GM12873 (cell line): ENCODE measurements at regions not wholly inside any gene's neighbourhood (a gene's known extent, or its start where the extent isn't known, plus 50 kb on each side); places are given as distances from the start of the nearest gene placed in this dataset.

ENCODE experiments used
- CTCF ChIP-seq: IDR thresholded peaks from 2 replicates; pipeline ENCODE4 v1.5.1; 2012; ENCODE audit warnings: low read depth, mild to moderate bottlenecking, moderate library complexity, low read length, control low read depth; ENCODE audit not compliant: insufficient read depth; ENCODE audit errors: missing control alignments

DNA sequence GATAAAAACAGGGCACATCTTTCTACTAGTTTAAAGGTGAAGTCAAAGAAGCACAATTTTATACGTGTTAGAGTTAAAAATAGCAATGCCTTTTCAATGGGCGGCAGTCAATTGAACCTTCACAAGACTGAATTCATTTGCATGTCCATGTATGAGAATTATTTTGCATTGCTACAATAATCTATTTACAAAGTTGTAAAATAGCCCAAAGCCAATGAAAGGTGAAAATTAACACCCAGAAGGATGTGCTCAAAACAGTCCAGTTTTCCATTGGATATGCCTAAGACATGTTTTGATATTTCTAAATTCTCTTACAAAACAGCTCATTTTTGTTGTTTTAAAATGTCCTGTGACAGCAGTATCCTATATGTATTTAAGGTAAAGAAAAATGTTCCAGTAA lies 425.1 kb upstream of the SYT4 start:
- TF ChIP-seq CTCF = no peak

DNA sequence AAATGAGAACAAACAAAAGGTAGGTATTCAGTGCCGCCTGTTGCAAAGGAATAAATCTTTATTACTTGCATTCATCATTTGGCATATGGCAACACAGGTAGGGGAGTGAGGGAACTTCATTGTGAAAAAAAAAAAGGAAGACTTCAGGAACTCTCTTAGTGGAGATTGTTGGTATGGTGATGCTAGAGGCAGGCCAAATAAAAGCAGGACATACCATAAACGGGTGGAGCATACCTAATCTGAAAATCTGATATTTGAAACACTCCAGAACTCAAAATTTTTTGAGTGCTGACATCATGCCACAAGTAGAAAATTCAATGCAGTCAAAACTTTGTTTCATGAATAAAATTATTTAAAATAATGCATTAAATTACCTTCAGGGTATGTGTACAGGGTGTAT lies 425.8 kb upstream of the SYT4 start:
- no peak for TF ChIP-seq CTCF

DNA sequence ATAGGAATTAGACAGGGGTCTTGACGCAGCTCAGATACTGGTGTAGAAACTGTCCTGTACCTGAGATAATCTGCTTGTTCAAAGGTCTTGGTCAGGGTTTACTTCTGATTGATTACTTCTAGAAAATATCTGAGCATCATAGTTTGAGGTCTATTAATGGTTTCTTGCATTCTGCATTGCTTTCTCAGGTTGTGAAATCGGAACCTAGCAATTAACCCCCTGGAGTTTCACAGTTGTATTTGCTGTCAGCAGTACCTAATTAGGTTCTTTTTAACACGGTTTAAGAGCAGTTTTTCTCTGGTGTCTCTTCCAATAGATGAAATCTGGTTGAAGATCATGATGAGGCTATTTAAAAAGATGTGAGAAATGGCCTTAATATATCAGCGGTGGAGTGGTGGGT lies 428.6 kb upstream of the SYT4 start:
- TF ChIP-seq CTCF = no peak

DNA sequence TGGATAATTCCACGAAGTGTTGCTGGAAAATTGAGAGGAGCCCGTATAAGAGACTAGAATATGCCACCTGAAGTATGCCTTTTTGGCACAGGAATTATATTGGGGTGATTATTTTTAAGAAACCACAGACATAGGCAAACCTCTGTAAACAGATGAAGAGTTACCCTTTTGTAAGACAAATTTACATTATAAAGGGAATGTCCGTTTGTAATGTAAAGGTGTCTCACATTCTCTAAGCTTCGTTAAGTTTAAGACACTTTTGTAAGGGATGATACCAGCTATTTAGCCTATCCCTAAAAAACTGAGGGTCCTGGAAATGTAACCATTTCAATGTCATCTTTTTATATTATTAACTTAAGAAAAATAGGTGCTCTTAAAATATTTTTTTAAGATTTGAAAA lies 432.8 kb upstream of the SYT4 start:
- TF ChIP-seq CTCF = no peak

GRCh38 chr18:43714343-43715010 lies 437.2 kb upstream of the SYT4 start:
- no peak for TF ChIP-seq CTCF

DNA sequence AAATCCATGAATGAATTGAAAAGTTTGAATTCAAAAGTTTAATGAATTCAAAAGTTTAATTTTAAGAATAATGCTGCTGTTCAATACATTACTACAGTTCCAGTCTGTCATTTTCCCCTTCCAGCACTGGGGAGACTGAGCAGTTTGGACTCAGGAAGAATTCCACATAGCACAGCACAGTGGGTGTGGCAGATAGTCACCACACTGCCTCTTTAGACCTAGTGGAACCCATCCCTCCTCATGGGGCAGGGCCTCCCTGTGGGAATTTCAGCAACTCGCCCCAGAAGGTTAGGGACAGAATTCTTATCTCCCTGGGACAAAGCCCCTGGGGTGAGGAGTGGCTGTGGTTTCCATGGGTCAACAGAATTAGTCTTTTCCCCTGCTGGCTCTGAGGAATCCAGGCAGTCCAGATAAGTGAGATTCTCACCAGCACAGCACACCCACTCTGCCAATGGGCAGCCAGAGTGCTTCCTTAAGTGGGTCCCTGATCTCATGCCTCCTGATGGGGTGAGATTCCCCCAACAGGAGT lies 442.0 kb upstream of the SYT4 start:
- TF ChIP-seq CTCF = no peak

DNA sequence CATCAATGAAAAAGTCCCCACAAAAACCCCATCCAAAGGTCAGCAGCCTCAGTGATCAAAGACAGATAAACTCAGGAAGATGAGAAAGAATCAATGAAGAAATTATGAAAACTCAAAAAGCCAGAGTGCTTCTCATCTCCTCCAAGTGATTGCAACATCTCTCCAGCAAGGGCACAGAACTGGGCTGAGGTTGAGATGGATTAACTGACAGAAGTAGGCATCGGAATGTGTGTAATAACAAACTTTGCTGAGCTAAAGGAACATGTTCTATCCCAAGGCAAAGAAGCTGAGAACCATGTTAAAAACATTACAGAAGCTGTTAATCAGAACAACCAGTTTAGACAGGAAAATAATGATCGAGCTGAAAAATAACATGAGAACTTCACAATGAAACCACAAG lies 442.8 kb upstream of the SYT4 start:
- TF ChIP-seq CTCF = no peak
